Keratinocyte (primary cell): ENCODE measurements at regions not wholly inside any gene's neighbourhood (a gene's known extent, or its start where the extent isn't known, plus 50 kb on each side); places are given as distances from the start of the nearest gene placed in this dataset.

ENCODE experiments used
- DNase-seq: peaks from one replicate; pipeline ENCODE4 v3.0.0-alpha.2; 2011; ENCODE audit warnings: low read depth, missing footprints, low spot score
- FAIRE-seq: peaks from 2 replicates; lab custom pipeline; 2011; peaks lifted over from hg19 to GRCh38; lab: Jason Lieb, UNC
- H2AFZ ChIP-seq: 2 replicates; pipeline ENCODE4 v1.6.0; 2012; ENCODE audit warnings: low read length, control low read depth, inconsistent platforms; ENCODE audit not compliant: control insufficient read depth
- H3K27ac ChIP-seq: 2 replicates; pipeline ENCODE4 v1.5.1; 2011; ENCODE audit warnings: low read length; ENCODE audit not compliant: control insufficient read depth, insufficient read depth
- H3K27me3 ChIP-seq: 3 replicates; pipeline ENCODE4 v1.6.0; 2011; ENCODE audit warnings: low read length; ENCODE audit not compliant: control insufficient read depth, insufficient read depth; ENCODE audit errors: extremely low read depth
- H3K36me3 ChIP-seq, 2 experiments: 2 replicates in 1 of 2; 3 replicates in 1 of 2; pipeline ENCODE4 v1.5.1; 2011; ENCODE audit warnings: low read length in 2 of 2, mild to moderate bottlenecking in 1 of 2; ENCODE audit not compliant: control insufficient read depth in 2 of 2, insufficient read depth in 2 of 2; ENCODE audit errors: extremely low read depth in 1 of 2
- H3K4me1 ChIP-seq: 3 replicates; pipeline ENCODE4 v1.5.1; 2011; ENCODE audit warnings: low read length; ENCODE audit not compliant: control insufficient read depth, insufficient read depth; ENCODE audit errors: extremely low read depth
- H3K4me2 ChIP-seq: 3 replicates; pipeline ENCODE4 v1.6.0; 2011; ENCODE audit warnings: low read depth, low read length; ENCODE audit not compliant: control insufficient read depth, insufficient read depth; ENCODE audit errors: extremely low read depth
- H3K4me3 ChIP-seq, 3 experiments: fragments of 200-600 bp in 1 of 3; sonication (generic) in 1 of 3; 2 replicates in 2 of 3; 3 replicates in 1 of 3; pipeline ENCODE4 v1.5.1; 2011 to 2016; ENCODE audit warnings: low read length in 3 of 3, mild to moderate bottlenecking in 3 of 3, control low read depth in 2 of 3, inconsistent platforms in 1 of 3, low read depth in 1 of 3, mixed read lengths in 1 of 3, mixed run types in 1 of 3, moderate library complexity in 1 of 3; ENCODE audit not compliant: control insufficient read depth in 2 of 3, insufficient read depth in 2 of 3; ENCODE audit errors: extremely low read depth in 1 of 3
- H3K79me2 ChIP-seq: 2 replicates; pipeline ENCODE4 v1.6.0; 2012; ENCODE audit warnings: low read length; ENCODE audit not compliant: control insufficient read depth, insufficient read depth
- H3K9ac ChIP-seq: 3 replicates; pipeline ENCODE4 v1.6.0; 2011; ENCODE audit warnings: low read length; ENCODE audit not compliant: control insufficient read depth, insufficient read depth; ENCODE audit errors: extremely low read depth
- H3K9me1 ChIP-seq: 3 replicates; pipeline ENCODE4 v1.6.0; 2011; ENCODE audit warnings: low read length; ENCODE audit not compliant: control insufficient read depth, insufficient read depth; ENCODE audit errors: extremely low read depth
- H3K9me3 ChIP-seq: 2 replicates; pipeline ENCODE4 v1.5.1; 2012; ENCODE audit warnings: low read depth, low read length; ENCODE audit not compliant: control insufficient read depth
- H4K20me1 ChIP-seq: 3 replicates; pipeline ENCODE4 v1.6.0; 2011; ENCODE audit warnings: low read length; ENCODE audit not compliant: control insufficient read depth, insufficient read depth; ENCODE audit errors: extremely low read depth
- EZH2 ChIP-seq: IDR thresholded peaks from one replicate; pipeline ENCODE4 v1.6.1; 2012; ENCODE audit warnings: inconsistent platforms, mild to moderate bottlenecking, low read length, moderate library complexity
- dilution Hi-C: fragments of 300-500 bp; cut with MboI; formaldehyde crosslinking; loops from one replicate; pipeline ENCODE4 v1.7.0; 2020; ENCODE audit warnings: low sequenced_read_pairs; ENCODE audit not compliant: extremely low pct_ligation_motif_present
- TF ChIP-seq, protein P1 (sequence below), 3 experiments: IDR thresholded peaks in 1 of 3; conservative IDR thresholded peaks in 1 of 3; optimal IDR thresholded peaks in 1 of 3; 2 replicates in 2 of 3; 3 replicates in 1 of 3; pipeline versions ENCODE3 to v1.5.1; 2011; ENCODE audit warnings: low read length in 3 of 3, mild to moderate bottlenecking in 3 of 3, moderate library complexity in 2 of 3, control low read depth in 1 of 3, inconsistent platforms in 1 of 3; ENCODE audit not compliant: insufficient read depth in 2 of 3; ENCODE audit errors: extremely low read depth in 1 of 3

DNA sequence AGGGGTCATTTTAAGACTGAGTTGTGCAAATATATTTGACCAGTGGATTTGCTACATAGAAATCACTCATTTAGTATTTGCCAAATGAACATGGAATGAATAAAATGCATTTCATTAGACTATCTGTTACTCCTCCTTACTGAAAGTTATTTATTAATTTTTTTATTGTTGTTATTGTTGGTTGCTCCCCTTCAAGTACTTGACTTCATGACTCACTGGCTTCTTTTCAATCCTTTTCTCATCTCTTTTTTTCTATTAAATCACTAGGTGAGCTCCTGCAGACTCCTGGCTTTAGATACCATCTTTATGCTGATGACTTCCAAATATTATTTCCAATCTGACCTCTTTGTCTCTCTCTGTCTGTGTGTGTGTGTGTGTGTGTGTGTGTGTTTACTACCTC lies 192.2 kb upstream of the FAM83B start:
- H3K9me3 ChIP-seq = no peaks in the 10 kb centered on the region
- no peak for FAIRE-seq
- no peaks in the 10 kb centered on the region for H4K20me1 ChIP-seq
- H3K27me3 ChIP-seq = no peaks in the 10 kb centered on the region
- no peaks in the 10 kb centered on the region for H3K4me1 ChIP-seq
- dilution Hi-C loops = no loop called here
- no peak overlapping the region for H3K4me3 ChIP-seq
- DNase-seq = no peak
- H3K36me3 ChIP-seq = no peaks in the 10 kb centered on the region
- TF ChIP-seq, protein P1, sequence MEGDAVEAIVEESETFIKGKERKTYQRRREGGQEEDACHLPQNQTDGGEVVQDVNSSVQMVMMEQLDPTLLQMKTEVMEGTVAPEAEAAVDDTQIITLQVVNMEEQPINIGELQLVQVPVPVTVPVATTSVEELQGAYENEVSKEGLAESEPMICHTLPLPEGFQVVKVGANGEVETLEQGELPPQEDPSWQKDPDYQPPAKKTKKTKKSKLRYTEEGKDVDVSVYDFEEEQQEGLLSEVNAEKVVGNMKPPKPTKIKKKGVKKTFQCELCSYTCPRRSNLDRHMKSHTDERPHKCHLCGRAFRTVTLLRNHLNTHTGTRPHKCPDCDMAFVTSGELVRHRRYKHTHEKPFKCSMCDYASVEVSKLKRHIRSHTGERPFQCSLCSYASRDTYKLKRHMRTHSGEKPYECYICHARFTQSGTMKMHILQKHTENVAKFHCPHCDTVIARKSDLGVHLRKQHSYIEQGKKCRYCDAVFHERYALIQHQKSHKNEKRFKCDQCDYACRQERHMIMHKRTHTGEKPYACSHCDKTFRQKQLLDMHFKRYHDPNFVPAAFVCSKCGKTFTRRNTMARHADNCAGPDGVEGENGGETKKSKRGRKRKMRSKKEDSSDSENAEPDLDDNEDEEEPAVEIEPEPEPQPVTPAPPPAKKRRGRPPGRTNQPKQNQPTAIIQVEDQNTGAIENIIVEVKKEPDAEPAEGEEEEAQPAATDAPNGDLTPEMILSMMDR (optimal IDR thresholded peaks at IDR 0.05 in 1 of 3, IDR thresholded peaks at IDR 0.05 in 1 of 3, conservative IDR thresholded peaks at IDR 0.05 in 1 of 3; ENCODE audit: extremely low read depth in 1 of 3, insufficient read depth in 2 of 3, low read length in 3 of 3) = no peak
- no peak for TF ChIP-seq EZH2
- H3K9ac ChIP-seq = no peak overlapping the region
- H2AFZ ChIP-seq = no peak overlapping the region
- no peak overlapping the region for H3K27ac ChIP-seq
- H3K79me2 ChIP-seq = no peaks in the 10 kb centered on the region
- no peaks in the 10 kb centered on the region for H3K9me1 ChIP-seq
- H3K4me2 ChIP-seq = no peak overlapping the region

DNA sequence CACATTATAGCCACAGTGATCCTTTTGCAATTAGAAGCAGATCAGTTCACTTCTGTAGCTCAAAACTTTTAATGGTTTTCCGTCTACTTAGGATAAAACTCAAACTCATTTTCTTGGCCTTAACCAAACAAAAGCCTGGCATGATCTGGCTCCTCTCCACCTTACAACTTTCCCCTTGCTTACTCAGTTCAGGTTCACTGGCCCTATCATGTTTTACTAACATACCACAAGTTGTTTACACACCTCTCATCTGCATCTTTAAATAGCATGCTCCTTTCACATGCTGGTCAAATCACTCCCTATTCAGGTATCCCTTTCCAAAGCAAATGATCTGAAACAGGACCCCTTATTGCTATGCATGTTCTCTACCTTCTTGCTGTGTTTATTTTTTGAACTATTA lies 191.4 kb upstream of the FAM83B start:
- no peaks in the 10 kb centered on the region for H4K20me1 ChIP-seq
- DNase-seq = no peak
- no peak overlapping the region for H3K9ac ChIP-seq
- no peak overlapping the region for H3K4me3 ChIP-seq
- H3K36me3 ChIP-seq = no peaks in the 10 kb centered on the region
- dilution Hi-C loops = no loop called here
- no peaks in the 10 kb centered on the region for H3K9me3 ChIP-seq
- H3K4me1 ChIP-seq = no peaks in the 10 kb centered on the region
- no peak overlapping the region for H3K27ac ChIP-seq
- no peak for FAIRE-seq
- no peak overlapping the region for H2AFZ ChIP-seq
- no peak overlapping the region for H3K4me2 ChIP-seq
- no peaks in the 10 kb centered on the region for H3K9me1 ChIP-seq
- TF ChIP-seq EZH2 = no peak
- TF ChIP-seq, protein P1 (optimal IDR thresholded peaks at IDR 0.05 in 1 of 3, IDR thresholded peaks at IDR 0.05 in 1 of 3, conservative IDR thresholded peaks at IDR 0.05 in 1 of 3; ENCODE audit: extremely low read depth in 1 of 3, insufficient read depth in 2 of 3, low read length in 3 of 3) = no peak
- no peaks in the 10 kb centered on the region for H3K27me3 ChIP-seq
- H3K79me2 ChIP-seq = no peaks in the 10 kb centered on the region
